BJ (cell line): ENCODE measurements at regions not wholly inside any gene's neighbourhood (a gene's known extent, or its start where the extent isn't known, plus 50 kb on each side); places are given as distances from the start of the nearest gene placed in this dataset.

Experiments
- CTCF ChIA-PET: fragments of 350-600 bp; formaldehyde crosslinking; extraction: SDS; loops from one replicate; lab custom pipeline; 2021; ENCODE audit warnings: antibody characterized with exemption, inconsistent platforms; lab: Yijun Ruan, JAX
- POLR2A ChIA-PET: fragments of 300-600 bp; sonication (Branson Sonifier 250); formaldehyde crosslinking; extraction: SDS; loops from one replicate; lab custom pipeline; 2021; ENCODE audit warnings: antibody characterized with exemption; lab: Charles Lee
- DNase-seq: peaks from one replicate; pipeline ENCODE4 v3.0.0-alpha.2; 2011; ENCODE audit warnings: low read depth
- H3K27me3 ChIP-seq: 2 replicates; pipeline ENCODE4 v1.6.0; 2011; ENCODE audit warnings: low read length; ENCODE audit not compliant: control insufficient read depth, insufficient read depth
- H3K36me3 ChIP-seq: 2 replicates; pipeline ENCODE4 v1.5.1; 2011; ENCODE audit warnings: low read length; ENCODE audit not compliant: control insufficient read depth, insufficient read depth
- H3K4me3 ChIP-seq: 2 replicates; pipeline ENCODE4 v1.5.1; 2011; ENCODE audit warnings: low read depth, mild to moderate bottlenecking, control low read depth, low read length
- TF ChIP-seq, protein P1 (sequence below): IDR thresholded peaks from 2 replicates; pipeline ENCODE4 v1.5.1; 2011; ENCODE audit warnings: low read depth, mild to moderate bottlenecking, control low read depth, inconsistent platforms, low read length, moderate library complexity; ENCODE audit not compliant: insufficient read depth

DNA sequence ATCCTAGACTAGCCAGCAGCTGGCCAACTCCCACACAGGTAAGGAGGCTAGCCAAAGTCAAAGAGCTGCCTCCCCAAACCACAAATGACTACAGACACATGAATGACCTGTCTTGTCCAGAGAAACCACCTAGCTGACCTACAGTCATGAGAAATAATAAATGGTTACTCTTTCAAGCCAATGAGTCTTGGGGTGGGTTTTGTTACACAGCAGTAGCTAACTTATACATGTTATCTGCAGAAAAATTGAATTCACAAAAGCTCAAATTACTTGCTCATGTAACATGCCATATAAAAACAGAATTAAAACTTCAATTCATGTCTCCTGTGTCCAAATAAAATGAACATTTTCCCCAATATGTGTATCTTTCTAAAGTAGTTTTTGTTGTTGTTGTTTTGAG, 307.4 kb upstream of the NR2F2 start:
- no peak for DNase-seq
- H3K27me3 ChIP-seq: no peaks in the 10 kb centered on the region
- ChIA-PET CTCF (no interaction called here), POLR2A (no interaction called here)
- H3K4me3 ChIP-seq: no peak overlapping the region
- H3K36me3 ChIP-seq: no peaks in the 10 kb centered on the region
- TF ChIP-seq, protein P1, sequence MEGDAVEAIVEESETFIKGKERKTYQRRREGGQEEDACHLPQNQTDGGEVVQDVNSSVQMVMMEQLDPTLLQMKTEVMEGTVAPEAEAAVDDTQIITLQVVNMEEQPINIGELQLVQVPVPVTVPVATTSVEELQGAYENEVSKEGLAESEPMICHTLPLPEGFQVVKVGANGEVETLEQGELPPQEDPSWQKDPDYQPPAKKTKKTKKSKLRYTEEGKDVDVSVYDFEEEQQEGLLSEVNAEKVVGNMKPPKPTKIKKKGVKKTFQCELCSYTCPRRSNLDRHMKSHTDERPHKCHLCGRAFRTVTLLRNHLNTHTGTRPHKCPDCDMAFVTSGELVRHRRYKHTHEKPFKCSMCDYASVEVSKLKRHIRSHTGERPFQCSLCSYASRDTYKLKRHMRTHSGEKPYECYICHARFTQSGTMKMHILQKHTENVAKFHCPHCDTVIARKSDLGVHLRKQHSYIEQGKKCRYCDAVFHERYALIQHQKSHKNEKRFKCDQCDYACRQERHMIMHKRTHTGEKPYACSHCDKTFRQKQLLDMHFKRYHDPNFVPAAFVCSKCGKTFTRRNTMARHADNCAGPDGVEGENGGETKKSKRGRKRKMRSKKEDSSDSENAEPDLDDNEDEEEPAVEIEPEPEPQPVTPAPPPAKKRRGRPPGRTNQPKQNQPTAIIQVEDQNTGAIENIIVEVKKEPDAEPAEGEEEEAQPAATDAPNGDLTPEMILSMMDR: no peak

DNA sequence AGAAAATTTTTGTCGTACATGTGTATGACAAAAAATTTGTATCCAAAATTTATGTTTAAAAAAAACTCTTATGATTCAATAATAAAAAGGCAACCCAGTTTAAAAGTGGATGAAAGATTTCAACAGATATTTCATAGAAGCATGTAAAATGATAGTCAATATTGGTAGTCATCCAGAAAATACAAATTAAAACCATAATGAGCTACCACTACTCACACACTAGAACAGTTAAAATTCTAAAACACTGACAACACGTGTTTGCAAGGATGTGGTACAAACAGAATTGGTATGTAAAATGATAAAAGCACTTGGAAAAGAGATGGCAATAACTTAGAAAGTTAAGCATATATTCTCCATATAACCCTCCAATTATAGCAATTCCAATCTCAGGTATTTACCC, 303.0 kb upstream of the NR2F2 start:
- TF ChIP-seq, protein P1: no peak
- Histone ChIP-seq H3K27me3 (no peaks in the 10 kb centered on the region; the same call in 1 of the 2 replicates), H3K36me3 (no peaks in the 10 kb centered on the region), H3K4me3 (no peak overlapping the region)
- POLR2A ChIA-PET: no interaction called here
- DNase-seq: no peak
- CTCF ChIA-PET: no interaction called here

DNA sequence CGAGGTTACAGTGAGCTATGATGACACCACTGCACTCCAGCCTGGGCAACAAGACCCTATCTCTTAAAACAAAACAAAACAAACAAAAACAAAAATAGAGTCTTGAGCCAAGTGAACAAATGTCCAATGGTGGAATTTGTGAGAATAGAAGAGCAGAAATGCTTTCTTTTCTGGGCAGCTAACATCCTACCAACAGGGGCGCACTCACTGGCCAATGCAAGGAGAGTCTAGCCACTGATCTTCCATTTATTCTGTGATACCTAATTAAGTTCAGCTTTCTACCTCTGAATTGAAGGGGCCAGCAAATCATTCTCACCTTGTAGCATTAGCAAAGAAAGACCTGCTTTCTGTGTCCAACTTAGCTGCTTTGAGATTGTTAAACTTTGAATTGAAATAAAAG, 301.9 kb upstream of the NR2F2 start:
- Histone ChIP-seq H3K4me3 (no peak overlapping the region), H3K27me3 (no peaks in the 10 kb centered on the region; the same call in 1 of the 2 replicates), H3K36me3 (no peaks in the 10 kb centered on the region)
- DNase-seq: no peak
- ChIA-PET POLR2A (no interaction called here), CTCF (interaction anchor here (0.6 to 1.3 kb wide), 3 partner anchors 11 to 195 kb away, joined by 3 read pairs; no protein-coding TSS in a partner anchor)
- TF ChIP-seq, protein P1: no peak

DNA sequence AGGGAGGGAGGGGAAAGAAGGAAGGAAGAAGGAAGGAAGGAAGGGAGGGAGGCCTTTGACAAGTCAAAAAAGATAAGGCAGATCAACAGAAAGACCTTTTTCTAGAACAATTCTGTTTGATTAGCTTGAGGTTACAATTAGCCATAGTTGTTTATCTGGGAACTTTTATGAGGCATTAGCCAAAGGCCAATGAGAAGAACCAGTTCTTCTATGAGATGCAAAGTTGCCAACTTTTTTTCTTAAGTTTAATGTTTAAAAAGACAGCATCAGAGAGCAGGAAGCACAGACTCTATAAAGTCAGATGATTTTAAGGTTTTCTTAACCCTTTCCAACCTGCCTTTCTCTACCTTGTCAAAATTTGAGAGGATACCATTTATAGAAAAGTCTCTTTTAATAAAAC, 301.3 kb upstream of the NR2F2 start:
- ChIA-PET POLR2A (no interaction called here), CTCF (interaction anchor here (1.1 to 1.3 kb wide), 2 partner anchors 11 to 195 kb away, joined by 3 read pairs; no protein-coding TSS in a partner anchor)
- TF ChIP-seq, protein P1: no peak

DNA sequence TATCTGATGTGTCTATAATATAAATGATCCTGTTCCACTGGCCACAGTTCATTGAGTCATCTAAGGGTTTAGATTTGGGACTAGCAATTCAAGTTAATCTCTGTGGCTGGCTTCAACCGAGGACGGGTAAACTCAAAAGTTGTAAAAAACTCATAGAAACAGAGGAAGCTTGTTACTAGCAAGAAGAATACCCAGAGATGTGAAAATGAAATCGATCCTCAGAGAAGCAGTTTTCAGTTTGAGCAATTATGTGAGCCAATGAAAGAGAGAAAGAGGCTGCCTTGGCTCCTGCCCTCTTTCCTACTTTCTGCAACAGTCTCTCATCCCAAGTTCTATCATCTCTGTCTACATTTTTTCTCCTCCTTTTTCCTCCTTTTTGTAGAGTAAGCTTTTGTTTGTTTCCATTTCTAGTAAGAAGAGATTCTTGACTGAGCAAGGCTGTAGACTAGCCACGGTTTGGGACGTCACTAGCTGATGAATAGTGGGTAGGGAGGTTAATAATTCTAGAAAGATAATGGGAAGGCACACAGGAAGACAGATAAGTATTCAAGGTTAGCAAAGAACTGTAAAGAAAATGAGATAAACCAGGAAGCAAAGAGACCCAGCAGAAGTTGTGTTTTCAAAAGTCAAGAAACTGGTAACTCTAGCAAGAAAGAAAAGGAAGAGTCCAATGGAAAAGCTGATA, 298.9 kb upstream of the NR2F2 start:
- POLR2A ChIA-PET: no interaction called here
- TF ChIP-seq, protein P1: no peak

More for the DNA sequence above, 301.3 kb upstream of the NR2F2 start:
- H3K27me3 ChIP-seq: no peaks in the 10 kb centered on the region; the same call in 1 of the 2 replicates
- no peaks in the 10 kb centered on the region for H3K36me3 ChIP-seq
- H3K4me3 ChIP-seq: no peak overlapping the region
- DNase-seq: no peak

More for the DNA sequence above, 298.9 kb upstream of the NR2F2 start:
- Histone ChIP-seq H3K4me3 (no peak overlapping the region), H3K27me3 (no peaks in the 10 kb centered on the region; the same call in 1 of the 2 replicates), H3K36me3 (no peaks in the 10 kb centered on the region)
- CTCF ChIA-PET: no interaction called here
- DNase-seq: no peak
